VCaP (cell line): ENCODE measurements at regions not wholly inside any gene's neighbourhood (a gene's known extent, or its start where the extent isn't known, plus 50 kb on each side); places are given as distances from the start of the nearest gene placed in this dataset.
A peak's percentile ranks its signal among the peaks of the same experiment; 100 is the strongest.

Experiments
- H3K27ac ChIP-seq: fragments of 450-650 bp; 2 replicates; pipeline ENCODE4 v1.5.1; 2017
- TF ChIP-seq, protein P1 (sequence below): fragments of 450-650 bp; conservative IDR thresholded peaks from 2 replicates; pipeline ENCODE4 v1.5.1; 2017; ENCODE audit warnings: mild to moderate bottlenecking, moderate library complexity

DNA sequence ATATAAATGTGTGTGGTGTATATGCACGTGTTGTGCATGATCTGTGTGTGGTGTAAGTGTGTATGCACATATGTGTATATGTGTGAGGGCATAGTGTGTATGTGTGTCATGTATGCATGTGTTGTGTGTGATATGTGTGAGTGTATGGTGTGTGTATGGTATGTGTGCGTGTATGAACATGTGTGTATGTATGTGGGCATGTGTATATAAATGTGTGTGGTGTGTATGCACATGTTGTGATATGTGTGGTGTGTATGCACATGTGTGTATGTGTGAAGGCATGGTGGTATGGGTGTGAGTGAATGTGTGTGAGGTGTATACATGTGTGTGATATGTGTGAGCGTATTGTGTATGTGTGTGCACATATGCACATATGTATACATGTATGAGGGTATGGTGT lies 198.7 kb downstream of the RBFOX3 start:
- TF ChIP-seq, protein P1, sequence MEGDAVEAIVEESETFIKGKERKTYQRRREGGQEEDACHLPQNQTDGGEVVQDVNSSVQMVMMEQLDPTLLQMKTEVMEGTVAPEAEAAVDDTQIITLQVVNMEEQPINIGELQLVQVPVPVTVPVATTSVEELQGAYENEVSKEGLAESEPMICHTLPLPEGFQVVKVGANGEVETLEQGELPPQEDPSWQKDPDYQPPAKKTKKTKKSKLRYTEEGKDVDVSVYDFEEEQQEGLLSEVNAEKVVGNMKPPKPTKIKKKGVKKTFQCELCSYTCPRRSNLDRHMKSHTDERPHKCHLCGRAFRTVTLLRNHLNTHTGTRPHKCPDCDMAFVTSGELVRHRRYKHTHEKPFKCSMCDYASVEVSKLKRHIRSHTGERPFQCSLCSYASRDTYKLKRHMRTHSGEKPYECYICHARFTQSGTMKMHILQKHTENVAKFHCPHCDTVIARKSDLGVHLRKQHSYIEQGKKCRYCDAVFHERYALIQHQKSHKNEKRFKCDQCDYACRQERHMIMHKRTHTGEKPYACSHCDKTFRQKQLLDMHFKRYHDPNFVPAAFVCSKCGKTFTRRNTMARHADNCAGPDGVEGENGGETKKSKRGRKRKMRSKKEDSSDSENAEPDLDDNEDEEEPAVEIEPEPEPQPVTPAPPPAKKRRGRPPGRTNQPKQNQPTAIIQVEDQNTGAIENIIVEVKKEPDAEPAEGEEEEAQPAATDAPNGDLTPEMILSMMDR: no peak

DNA sequence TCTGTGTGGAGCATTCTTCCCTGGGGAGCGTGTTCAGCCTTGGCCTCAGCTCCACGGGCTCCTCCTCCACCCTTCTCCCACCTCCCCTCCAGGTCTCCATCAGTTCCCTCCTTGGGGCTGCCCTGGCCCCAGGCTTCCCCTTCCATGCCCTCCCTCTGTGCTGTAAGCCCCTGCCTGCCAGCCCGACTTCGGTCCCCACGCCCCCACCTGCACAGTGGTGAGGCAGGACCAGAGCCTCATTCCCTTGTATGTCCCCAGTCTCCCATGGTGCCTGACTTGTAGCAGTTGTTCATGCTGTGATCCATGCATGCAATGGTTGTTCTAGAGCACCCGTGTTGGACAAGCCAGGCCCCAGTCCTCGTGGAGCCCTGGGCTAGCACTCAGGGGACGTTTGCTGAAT lies 199.4 kb downstream of the RBFOX3 start:
- no peak overlapping the region for H3K27ac ChIP-seq
- TF ChIP-seq, protein P1: no peak

More for the DNA sequence above, 198.7 kb downstream of the RBFOX3 start:
- H3K27ac ChIP-seq: no peak overlapping the region

DNA sequence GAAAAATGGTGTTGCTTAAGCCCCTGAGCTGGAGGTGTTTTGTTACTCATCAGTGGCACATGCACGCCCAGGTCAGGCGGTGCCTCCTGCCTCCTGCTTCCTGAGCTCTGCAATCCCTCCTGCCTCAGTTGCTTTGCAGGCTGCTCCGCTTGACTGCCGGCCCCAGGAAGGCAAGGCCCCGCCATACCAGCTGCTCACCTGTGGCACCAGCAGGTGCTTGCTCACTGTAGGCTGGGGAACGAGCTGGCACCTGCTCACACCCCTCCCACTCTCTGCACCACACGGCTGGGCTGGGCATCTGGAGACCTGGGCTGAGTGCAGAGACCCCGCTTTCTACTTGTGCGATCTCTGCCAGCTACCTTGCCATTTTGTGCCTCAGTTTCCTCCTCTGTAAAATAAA lies 200.2 kb downstream of the RBFOX3 start:
- TF ChIP-seq, protein P1: no peak
- no peak overlapping the region for H3K27ac ChIP-seq

DNA sequence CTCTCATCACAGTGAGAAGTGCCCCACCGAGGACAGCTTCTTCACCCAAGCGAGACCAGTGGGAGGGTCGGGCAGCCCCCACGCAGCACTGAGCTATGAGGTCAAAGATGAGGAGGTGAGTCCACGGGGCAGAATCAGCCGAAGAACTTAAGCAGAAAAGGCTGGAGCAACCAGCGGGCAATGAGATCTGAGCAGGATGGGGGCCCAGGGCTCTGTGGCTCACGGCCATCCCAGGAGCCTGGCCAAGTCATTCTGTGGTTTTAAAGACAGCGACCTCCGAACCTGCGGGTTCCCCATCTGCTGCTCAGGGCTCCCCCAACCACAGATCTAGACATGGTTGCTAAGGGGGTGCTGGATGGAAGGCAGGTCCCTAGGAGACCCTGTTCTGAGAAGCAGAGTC lies 202.6 kb downstream of the RBFOX3 start:
- no peak overlapping the region for H3K27ac ChIP-seq
- TF ChIP-seq, protein P1: no peak

DNA sequence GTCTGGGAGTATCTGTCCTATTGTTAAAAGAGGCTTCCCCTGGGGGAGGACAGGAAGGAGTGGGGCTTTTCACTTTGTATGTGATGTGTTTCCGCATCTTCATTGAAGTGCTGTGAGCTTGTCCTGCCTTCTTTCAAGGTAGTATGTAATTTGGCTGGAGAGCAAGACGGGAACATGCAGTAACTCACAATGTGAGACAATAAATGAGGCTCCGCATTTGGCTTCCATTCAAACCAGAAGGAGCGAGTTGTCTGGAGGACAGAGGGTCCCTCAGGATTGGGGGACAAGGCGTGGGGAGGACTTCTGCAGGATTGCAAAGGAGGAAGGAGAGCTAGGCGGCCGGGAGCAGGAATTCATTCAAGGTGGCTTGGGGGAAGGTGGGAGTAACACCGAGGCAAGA lies 203.5 kb downstream of the RBFOX3 start:
- H3K27ac ChIP-seq: peak overlapping the region; percentile 33; the same call in 1 of the 2 replicates
- TF ChIP-seq, protein P1: no peak

DNA sequence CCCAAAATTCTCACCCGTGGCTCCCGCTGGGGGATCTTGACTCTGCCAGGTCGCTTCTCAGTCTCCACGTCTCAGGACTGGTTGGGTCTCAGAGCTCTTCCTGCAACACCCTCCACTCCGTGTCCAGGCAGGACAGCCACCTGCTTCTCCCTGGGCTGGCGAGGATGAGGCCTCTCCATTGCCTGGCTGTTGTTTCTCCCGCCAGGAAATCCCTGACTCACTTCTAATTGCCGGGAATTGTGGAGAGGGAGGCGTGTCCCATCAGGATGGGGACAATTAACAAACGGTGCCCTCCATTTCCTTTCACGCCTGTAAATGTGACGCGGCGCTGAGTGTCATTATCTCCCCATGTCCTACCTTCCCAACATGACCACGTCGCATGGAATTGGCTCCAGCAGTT lies 204.5 kb downstream of the RBFOX3 start:
- no peak overlapping the region for H3K27ac ChIP-seq
- TF ChIP-seq, protein P1: no peak

DNA sequence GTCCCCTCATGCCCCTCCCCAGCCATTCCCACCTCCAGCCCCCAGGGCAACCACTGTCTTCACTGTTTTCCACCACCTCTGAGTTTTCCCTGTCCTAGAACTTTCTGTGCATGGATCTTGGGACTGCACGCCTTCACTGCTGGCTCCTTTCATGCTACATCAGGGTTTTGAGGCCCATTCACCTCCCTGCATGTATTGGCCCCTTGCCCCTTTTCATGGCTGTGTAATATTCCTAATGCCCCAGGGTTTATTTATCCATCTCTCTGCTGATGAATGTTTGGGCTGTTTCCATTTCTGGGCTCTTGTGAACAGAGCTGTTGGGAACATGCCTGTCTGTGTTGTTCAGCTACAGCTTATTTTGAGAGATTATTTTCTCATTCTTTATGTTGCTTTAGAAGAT lies 205.0 kb downstream of the RBFOX3 start:
- TF ChIP-seq, protein P1: no peak
- no peak overlapping the region for H3K27ac ChIP-seq
